Spleen (tissue), 7 donors: ENCODE measurements at regions not wholly inside any gene's neighbourhood (a gene's known extent, or its start where the extent isn't known, plus 50 kb on each side); places are given as distances from the start of the nearest gene placed in this dataset.

Experiments
- POLR2A ChIP-seq, 3 donors: fragments of 450-650 bp; IDR thresholded peaks; one replicate each; pipeline ENCODE4 v1.5.1; 2017; ENCODE audit warnings: antibody characterized with exemption in 3 of 3, mild to moderate bottlenecking in 1 of 3
- POLR2AphosphoS5 ChIP-seq, 3 donors: sonication (generic); formaldehyde crosslinking; IDR thresholded peaks; one replicate each; pipeline ENCODE4 v1.5.1; 2017; ENCODE audit warnings: antibody characterized with exemption in 3 of 3
- TF ChIP-seq, protein P1 (sequence below), 11 experiments: fragments of 200-600 bp in 7 of 11; fragments of 450-650 bp in 4 of 11; sonication (generic) in 4 of 11; IDR thresholded peaks in 8 of 11; conservative IDR thresholded peaks in 3 of 11; 1 replicate in 7 of 11; 2 replicates in 4 of 11; pipeline versions ENCODE4 v1.4.0 to v1.8.0; 2016 to 2021; ENCODE audit warnings: antibody characterized with exemption in 11 of 11, inconsistent platforms in 4 of 11, mild to moderate bottlenecking in 1 of 11
- donor health status: DM: no; HTN: no; CAD: no; lungs with moderate emphysema.
- donor health status: DM: no; HTN: no; CAD: no.
- donor health status: DM: no; HTN: no; CAD: no.

DNA sequence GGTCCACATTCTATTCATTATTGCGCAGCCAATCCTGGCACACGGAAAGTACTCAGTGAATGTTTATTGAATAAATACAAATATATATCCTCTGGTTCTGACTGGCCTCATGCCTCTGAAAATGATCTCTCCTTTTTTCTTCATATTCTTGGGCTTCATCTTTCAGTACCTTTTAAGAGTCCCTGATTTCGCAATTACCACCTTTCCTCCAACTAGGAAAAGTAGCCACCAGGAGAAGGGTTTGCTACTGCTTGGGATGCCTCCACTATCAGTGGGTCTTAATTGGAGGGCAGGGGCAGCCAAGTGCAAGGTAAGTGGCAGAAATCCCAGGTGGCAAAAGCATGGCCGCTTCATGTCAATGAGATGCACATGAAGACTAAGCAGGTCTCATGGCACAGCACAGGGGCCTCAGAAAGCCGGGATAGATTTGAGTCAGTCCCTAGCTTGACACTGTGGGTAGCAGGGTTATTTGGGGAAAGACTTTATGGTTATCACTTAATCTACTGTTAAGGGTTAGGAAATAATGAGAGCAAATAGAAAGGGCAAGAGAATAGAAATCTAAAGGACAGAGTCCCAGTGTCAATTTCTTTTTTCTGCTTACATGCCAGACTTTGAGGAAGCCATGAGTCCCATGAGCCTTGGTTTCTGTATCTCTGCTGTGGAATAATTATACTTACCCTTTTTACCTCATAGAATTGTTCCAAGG is 361.1 kb downstream of the MAN2A1 start:
- TF ChIP-seq, protein P1, sequence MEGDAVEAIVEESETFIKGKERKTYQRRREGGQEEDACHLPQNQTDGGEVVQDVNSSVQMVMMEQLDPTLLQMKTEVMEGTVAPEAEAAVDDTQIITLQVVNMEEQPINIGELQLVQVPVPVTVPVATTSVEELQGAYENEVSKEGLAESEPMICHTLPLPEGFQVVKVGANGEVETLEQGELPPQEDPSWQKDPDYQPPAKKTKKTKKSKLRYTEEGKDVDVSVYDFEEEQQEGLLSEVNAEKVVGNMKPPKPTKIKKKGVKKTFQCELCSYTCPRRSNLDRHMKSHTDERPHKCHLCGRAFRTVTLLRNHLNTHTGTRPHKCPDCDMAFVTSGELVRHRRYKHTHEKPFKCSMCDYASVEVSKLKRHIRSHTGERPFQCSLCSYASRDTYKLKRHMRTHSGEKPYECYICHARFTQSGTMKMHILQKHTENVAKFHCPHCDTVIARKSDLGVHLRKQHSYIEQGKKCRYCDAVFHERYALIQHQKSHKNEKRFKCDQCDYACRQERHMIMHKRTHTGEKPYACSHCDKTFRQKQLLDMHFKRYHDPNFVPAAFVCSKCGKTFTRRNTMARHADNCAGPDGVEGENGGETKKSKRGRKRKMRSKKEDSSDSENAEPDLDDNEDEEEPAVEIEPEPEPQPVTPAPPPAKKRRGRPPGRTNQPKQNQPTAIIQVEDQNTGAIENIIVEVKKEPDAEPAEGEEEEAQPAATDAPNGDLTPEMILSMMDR (IDR thresholded peaks at IDR 0.05 in 8 of 11, conservative IDR thresholded peaks at IDR 0.05 in 3 of 11): no peak
- TF ChIP-seq POLR2A (IDR thresholded peaks at IDR 0.05) (no peak), POLR2AphosphoS5 (IDR thresholded peaks at IDR 0.05) (no peak)
